Heart left ventricle (tissue), 13 donors: ENCODE measurements at regions not wholly inside any gene's neighbourhood (a gene's known extent, or its start where the extent isn't known, plus 50 kb on each side); places are given as distances from the start of the nearest gene placed in this dataset.

Source experiments
- CTCF ChIP-seq, 12 donors: fragments of 200-600 bp; sonication (generic) in 4 of 12; IDR thresholded peaks; one replicate each; pipeline versions ENCODE4 v1.5.0 to v1.8.0; 2018 to 2022; ENCODE audit warnings: antibody characterized with exemption in 12 of 12, mild to moderate bottlenecking in 5 of 12
- POLR2A ChIP-seq, 2 donors: fragments of 450-650 bp; IDR thresholded peaks; one replicate each; pipeline ENCODE4 v1.6.1; 2017; ENCODE audit warnings: antibody characterized with exemption in 2 of 2, mild to moderate bottlenecking in 2 of 2, moderate library complexity in 2 of 2
- donor health status: ischemic (EF 13 %, LVEDD 7.1; RV severe dilation, severe dysfunction).
- donor health status: DM: no; HTN: yes; CAD: no.
- donor health status: DM: no; HTN: no; CAD: no.
- donor health status: ischemic (EF 25% LVEDD 6.9; RV normal size, moderate dysfunction).
- donor health status: ischemic (EF 25% LVEDD 5.7; RV mildly dilated, moderate dysfunction).
- donor health status: ischemic (EF 35%, LVEDD 5.7; RV mildly dilated, moderate dysfunction).
- donor health status: nonischemic (EF 11% LVEDD 7.7; RV severe dilation, severe dysfunction).
- donor health status: DM: yes; HTN: yes; CAD: no.
- donor health status: PGD.
- donor health status: ischemic (EF 29% LVEDD 5.4; RV normal size, mild dysfunction).
- donor health status: nonischemic (EF 23%, LVEDD 6.1; RV moderate dilation, normal function).

GRCh38 chr17:71500761-71501555 is 619.9 kb upstream of the SOX9 start:
- TF ChIP-seq CTCF (IDR thresholded peaks at IDR 0.05) (no peak), POLR2A (IDR thresholded peaks at IDR 0.05) (no peak)
